Stimulated activated CD8-positive, alpha-beta memory T cell treated with anti-CD3 and anti-CD28 coated beads, Interleukin-4, amount 100 ng/mL, for 1 hour (primary cell): ENCODE measurements at regions not wholly inside any gene's neighbourhood (a gene's known extent, or its start where the extent isn't known, plus 50 kb on each side); places are given as distances from the start of the nearest gene placed in this dataset.
"Not testable (repeated sequence)": the region's sequence is repeated elsewhere in the genome, so short reads cannot be mapped to it uniquely, and the experiment has no call there.

Experiments
- DNase-seq, 2 donors: peaks; one replicate each; pipeline ENCODE4 v3.0.0-alpha.2; 2020; ENCODE audit warnings: low read depth in 2 of 2, low spot score in 1 of 2

GRCh38 chr21:35288238-35288637 lies 239.1 kb upstream of the RUNX1 start:
- DNase-seq = no peak

GRCh38 chr21:35284199-35284598 lies 235.1 kb upstream of the RUNX1 start:
- DNase-seq = no peak

GRCh38 chr21:35282944-35283343 lies 233.8 kb upstream of the RUNX1 start:
- no peak for DNase-seq

GRCh38 chr21:35281956-35282355 lies 232.9 kb upstream of the RUNX1 start:
- no peak for DNase-seq

- DNase-seq = no peak
Measured at GRCh38 chr21:35280231-35280630, 231.1 kb upstream of the RUNX1 start.

GRCh38 chr21:35275776-35276175 lies 226.7 kb upstream of the RUNX1 start:
- no peak for DNase-seq

GRCh38 chr21:35274923-35275322 lies 225.8 kb upstream of the RUNX1 start:
- DNase-seq = no peak

- DNase-seq = no peak
Measured at GRCh38 chr21:35274090-35274489, 225.0 kb upstream of the RUNX1 start.

GRCh38 chr21:35273333-35273732 lies 224.2 kb upstream of the RUNX1 start:
- DNase-seq = no peak

- DNase-seq = not testable (repeated sequence)
Measured at GRCh38 chr21:35271344-35272118, 222.4 kb upstream of the RUNX1 start.

- no peak for DNase-seq
Measured at GRCh38 chr21:35268817-35269216, 219.7 kb upstream of the RUNX1 start.

GRCh38 chr21:35268261-35268660 lies 219.2 kb upstream of the RUNX1 start:
- DNase-seq = no peak

GRCh38 chr21:35266546-35266945 lies 217.4 kb upstream of the RUNX1 start:
- no peak for DNase-seq

GRCh38 chr21:35265170-35265877 lies 216.2 kb upstream of the RUNX1 start:
- no peak for DNase-seq

GRCh38 chr21:35259457-35259856 lies 210.4 kb upstream of the RUNX1 start:
- no peak for DNase-seq

- no peak for DNase-seq
Measured at GRCh38 chr21:35258521-35258920, 209.4 kb upstream of the RUNX1 start.

- no peak for DNase-seq
Measured at GRCh38 chr21:35257413-35257812, 208.3 kb upstream of the RUNX1 start.

- DNase-seq = no peak
Measured at GRCh38 chr21:35256468-35256988, 207.4 kb upstream of the RUNX1 start.

- DNase-seq = no peak
Measured at GRCh38 chr21:35254765-35255138, 205.7 kb upstream of the RUNX1 start.

- no peak for DNase-seq
Measured at GRCh38 chr21:35254006-35254764, 205.1 kb upstream of the RUNX1 start.

GRCh38 chr21:35252831-35253230 lies 203.7 kb upstream of the RUNX1 start:
- no peak for DNase-seq

- no peak for DNase-seq
Measured at GRCh38 chr21:35249636-35250035, 200.5 kb upstream of the RUNX1 start.
